K562 (cell line): ENCODE measurements at regions not wholly inside any gene's neighbourhood (a gene's known extent, or its start where the extent isn't known, plus 50 kb on each side); places are given as distances from the start of the nearest gene placed in this dataset.

Experiments used
- LARP7 ChIP-seq: fragments of 450-650 bp; IDR thresholded peaks from 2 replicates; pipeline ENCODE4 v1.6.1; 2016
- RB1 ChIP-seq: fragments of 450-650 bp; IDR thresholded peaks from 2 replicates; pipeline ENCODE4 v1.6.1; 2017; ENCODE audit warnings: low read depth, mild to moderate bottlenecking
- RFX5 ChIP-seq: IDR thresholded peaks from 2 replicates; pipeline ENCODE4 v1.6.1; 2011; ENCODE audit warnings: low read depth, mild to moderate bottlenecking, improper control_type of control experiment, low read length
- TF ChIP-seq, protein P1 (sequence below): fragments of 200-600 bp; sonication (generic); IDR thresholded peaks from one replicate; pipeline ENCODE4 v1.6.1; 2012; ENCODE audit warnings: mild to moderate bottlenecking, low read depth, low read length, inconsistent platforms
- TF ChIP-seq, protein P2 (sequence below): sonication (generic); formaldehyde crosslinking; IDR thresholded peaks from 2 replicates; pipeline ENCODE4 v1.8.1; 2022; ENCODE audit warnings: missing genetic modification reagents
- TF ChIP-seq, protein P3 (sequence below): fragments of 250-450 bp; sonication (Bioruptor Pico); IDR thresholded peaks from 2 replicates; pipeline ENCODE4 v1.5.0; 2021
- TF ChIP-seq, protein P4 (sequence below): fragments of 450-650 bp; IDR thresholded peaks from 2 replicates; pipeline ENCODE4 v1.7.0; 2016; ENCODE audit warnings: borderline replicate concordance

DNA sequence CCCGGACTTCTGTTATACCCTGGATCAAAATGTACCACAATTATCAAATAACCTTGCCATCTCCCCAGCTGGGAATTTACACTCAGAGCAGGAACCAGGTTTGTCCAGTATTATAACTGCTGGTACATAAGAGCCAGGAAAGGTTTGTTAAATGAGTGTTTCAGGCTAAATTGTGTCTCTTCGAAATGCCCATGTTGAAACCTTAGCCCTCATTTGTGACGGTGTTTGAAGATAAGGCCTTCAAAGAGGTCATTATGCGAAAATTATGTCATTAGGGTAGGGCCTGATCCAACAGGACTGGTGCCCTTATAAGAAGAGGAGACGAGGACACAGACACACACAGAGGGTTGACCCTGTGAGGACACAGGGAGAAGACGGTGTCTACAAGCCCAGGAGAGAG is 73.5 kb upstream of the DHRSX start (continued):
- TF ChIP-seq, protein P1, sequence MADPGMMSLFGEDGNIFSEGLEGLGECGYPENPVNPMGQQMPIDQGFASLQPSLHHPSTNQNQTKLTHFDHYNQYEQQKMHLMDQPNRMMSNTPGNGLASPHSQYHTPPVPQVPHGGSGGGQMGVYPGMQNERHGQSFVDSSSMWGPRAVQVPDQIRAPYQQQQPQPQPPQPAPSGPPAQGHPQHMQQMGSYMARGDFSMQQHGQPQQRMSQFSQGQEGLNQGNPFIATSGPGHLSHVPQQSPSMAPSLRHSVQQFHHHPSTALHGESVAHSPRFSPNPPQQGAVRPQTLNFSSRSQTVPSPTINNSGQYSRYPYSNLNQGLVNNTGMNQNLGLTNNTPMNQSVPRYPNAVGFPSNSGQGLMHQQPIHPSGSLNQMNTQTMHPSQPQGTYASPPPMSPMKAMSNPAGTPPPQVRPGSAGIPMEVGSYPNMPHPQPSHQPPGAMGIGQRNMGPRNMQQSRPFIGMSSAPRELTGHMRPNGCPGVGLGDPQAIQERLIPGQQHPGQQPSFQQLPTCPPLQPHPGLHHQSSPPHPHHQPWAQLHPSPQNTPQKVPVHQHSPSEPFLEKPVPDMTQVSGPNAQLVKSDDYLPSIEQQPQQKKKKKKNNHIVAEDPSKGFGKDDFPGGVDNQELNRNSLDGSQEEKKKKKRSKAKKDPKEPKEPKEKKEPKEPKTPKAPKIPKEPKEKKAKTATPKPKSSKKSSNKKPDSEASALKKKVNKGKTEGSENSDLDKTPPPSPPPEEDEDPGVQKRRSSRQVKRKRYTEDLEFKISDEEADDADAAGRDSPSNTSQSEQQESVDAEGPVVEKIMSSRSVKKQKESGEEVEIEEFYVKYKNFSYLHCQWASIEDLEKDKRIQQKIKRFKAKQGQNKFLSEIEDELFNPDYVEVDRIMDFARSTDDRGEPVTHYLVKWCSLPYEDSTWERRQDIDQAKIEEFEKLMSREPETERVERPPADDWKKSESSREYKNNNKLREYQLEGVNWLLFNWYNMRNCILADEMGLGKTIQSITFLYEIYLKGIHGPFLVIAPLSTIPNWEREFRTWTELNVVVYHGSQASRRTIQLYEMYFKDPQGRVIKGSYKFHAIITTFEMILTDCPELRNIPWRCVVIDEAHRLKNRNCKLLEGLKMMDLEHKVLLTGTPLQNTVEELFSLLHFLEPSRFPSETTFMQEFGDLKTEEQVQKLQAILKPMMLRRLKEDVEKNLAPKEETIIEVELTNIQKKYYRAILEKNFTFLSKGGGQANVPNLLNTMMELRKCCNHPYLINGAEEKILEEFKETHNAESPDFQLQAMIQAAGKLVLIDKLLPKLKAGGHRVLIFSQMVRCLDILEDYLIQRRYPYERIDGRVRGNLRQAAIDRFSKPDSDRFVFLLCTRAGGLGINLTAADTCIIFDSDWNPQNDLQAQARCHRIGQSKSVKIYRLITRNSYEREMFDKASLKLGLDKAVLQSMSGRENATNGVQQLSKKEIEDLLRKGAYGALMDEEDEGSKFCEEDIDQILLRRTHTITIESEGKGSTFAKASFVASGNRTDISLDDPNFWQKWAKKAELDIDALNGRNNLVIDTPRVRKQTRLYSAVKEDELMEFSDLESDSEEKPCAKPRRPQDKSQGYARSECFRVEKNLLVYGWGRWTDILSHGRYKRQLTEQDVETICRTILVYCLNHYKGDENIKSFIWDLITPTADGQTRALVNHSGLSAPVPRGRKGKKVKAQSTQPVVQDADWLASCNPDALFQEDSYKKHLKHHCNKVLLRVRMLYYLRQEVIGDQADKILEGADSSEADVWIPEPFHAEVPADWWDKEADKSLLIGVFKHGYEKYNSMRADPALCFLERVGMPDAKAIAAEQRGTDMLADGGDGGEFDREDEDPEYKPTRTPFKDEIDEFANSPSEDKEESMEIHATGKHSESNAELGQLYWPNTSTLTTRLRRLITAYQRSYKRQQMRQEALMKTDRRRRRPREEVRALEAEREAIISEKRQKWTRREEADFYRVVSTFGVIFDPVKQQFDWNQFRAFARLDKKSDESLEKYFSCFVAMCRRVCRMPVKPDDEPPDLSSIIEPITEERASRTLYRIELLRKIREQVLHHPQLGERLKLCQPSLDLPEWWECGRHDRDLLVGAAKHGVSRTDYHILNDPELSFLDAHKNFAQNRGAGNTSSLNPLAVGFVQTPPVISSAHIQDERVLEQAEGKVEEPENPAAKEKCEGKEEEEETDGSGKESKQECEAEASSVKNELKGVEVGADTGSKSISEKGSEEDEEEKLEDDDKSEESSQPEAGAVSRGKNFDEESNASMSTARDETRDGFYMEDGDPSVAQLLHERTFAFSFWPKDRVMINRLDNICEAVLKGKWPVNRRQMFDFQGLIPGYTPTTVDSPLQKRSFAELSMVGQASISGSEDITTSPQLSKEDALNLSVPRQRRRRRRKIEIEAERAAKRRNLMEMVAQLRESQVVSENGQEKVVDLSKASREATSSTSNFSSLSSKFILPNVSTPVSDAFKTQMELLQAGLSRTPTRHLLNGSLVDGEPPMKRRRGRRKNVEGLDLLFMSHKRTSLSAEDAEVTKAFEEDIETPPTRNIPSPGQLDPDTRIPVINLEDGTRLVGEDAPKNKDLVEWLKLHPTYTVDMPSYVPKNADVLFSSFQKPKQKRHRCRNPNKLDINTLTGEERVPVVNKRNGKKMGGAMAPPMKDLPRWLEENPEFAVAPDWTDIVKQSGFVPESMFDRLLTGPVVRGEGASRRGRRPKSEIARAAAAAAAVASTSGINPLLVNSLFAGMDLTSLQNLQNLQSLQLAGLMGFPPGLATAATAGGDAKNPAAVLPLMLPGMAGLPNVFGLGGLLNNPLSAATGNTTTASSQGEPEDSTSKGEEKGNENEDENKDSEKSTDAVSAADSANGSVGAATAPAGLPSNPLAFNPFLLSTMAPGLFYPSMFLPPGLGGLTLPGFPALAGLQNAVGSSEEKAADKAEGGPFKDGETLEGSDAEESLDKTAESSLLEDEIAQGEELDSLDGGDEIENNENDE: no peak
- TF ChIP-seq, protein P2, sequence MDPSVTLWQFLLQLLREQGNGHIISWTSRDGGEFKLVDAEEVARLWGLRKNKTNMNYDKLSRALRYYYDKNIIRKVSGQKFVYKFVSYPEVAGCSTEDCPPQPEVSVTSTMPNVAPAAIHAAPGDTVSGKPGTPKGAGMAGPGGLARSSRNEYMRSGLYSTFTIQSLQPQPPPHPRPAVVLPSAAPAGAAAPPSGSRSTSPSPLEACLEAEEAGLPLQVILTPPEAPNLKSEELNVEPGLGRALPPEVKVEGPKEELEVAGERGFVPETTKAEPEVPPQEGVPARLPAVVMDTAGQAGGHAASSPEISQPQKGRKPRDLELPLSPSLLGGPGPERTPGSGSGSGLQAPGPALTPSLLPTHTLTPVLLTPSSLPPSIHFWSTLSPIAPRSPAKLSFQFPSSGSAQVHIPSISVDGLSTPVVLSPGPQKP (CRISPR knock-in tag): no peak
- TF ChIP-seq LARP7 (no peak), RB1 (no peak), RFX5 (no peak)
- TF ChIP-seq, protein P3, sequence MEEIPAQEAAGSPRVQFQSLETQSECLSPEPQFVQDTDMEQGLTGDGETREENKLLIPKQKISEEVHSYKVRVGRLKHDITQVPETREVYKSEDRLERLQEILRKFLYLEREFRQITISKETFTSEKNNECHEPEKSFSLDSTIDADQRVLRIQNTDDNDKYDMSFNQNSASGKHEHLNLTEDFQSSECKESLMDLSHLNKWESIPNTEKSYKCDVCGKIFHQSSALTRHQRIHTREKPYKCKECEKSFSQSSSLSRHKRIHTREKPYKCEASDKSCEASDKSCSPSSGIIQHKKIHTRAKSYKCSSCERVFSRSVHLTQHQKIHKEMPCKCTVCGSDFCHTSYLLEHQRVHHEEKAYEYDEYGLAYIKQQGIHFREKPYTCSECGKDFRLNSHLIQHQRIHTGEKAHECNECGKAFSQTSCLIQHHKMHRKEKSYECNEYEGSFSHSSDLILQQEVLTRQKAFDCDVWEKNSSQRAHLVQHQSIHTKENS (CRISPR knock-in tag): no peak
- TF ChIP-seq, protein P4, sequence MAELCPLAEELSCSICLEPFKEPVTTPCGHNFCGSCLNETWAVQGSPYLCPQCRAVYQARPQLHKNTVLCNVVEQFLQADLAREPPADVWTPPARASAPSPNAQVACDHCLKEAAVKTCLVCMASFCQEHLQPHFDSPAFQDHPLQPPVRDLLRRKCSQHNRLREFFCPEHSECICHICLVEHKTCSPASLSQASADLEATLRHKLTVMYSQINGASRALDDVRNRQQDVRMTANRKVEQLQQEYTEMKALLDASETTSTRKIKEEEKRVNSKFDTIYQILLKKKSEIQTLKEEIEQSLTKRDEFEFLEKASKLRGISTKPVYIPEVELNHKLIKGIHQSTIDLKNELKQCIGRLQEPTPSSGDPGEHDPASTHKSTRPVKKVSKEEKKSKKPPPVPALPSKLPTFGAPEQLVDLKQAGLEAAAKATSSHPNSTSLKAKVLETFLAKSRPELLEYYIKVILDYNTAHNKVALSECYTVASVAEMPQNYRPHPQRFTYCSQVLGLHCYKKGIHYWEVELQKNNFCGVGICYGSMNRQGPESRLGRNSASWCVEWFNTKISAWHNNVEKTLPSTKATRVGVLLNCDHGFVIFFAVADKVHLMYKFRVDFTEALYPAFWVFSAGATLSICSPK: no peak
